Small intestine (tissue), 7 donors: ENCODE measurements at regions not wholly inside any gene's neighbourhood (a gene's known extent, or its start where the extent isn't known, plus 50 kb on each side); places are given as distances from the start of the nearest gene placed in this dataset.
"Not testable (repeated sequence)": the region's sequence is repeated elsewhere in the genome, so short reads cannot be mapped to it uniquely, and the experiment has no call there.

Source experiments
- DNase-seq, 2 donors: peaks; one replicate each; pipeline versions ENCODE4 v3.0.0 to v3.0.0-alpha.2; 2013
- FAIRE-seq: peaks from 2 replicates; lab custom pipeline; 2012; peaks lifted over from hg19 to GRCh38; lab: Jason Lieb, UNC
- H3K27ac ChIP-seq, 3 donors: one replicate each; pipeline ENCODE4 v1.5.1; 2013; ENCODE audit warnings: low read length in 2 of 3, mild to moderate bottlenecking in 2 of 3, control low read depth in 1 of 3, inconsistent platforms in 1 of 3, low read depth in 1 of 3, moderate library complexity in 1 of 3
- H3K27me3 ChIP-seq, 3 donors: one replicate each; pipeline ENCODE4 v1.6.1; 2013; ENCODE audit warnings: low read length in 3 of 3, inconsistent platforms in 1 of 3; ENCODE audit not compliant: control insufficient read depth in 3 of 3, insufficient read depth in 3 of 3
- H3K36me3 ChIP-seq, 3 donors: one replicate each; pipeline ENCODE4 v1.6.1; 2013; ENCODE audit warnings: low read length in 3 of 3, inconsistent platforms in 1 of 3, low read depth in 1 of 3, mild to moderate bottlenecking in 1 of 3, moderate library complexity in 1 of 3; ENCODE audit not compliant: control insufficient read depth in 3 of 3, insufficient read depth in 2 of 3
- H3K4me1 ChIP-seq, 3 donors: one replicate each; pipeline ENCODE4 v1.6.1; 2013; ENCODE audit warnings: low read length in 2 of 3, inconsistent platforms in 1 of 3, low read depth in 1 of 3, mild to moderate bottlenecking in 1 of 3, moderate library complexity in 1 of 3; ENCODE audit not compliant: control insufficient read depth in 3 of 3, insufficient read depth in 2 of 3
- H3K4me3 ChIP-seq, 3 donors: one replicate each; pipeline ENCODE4 v1.5.1; 2013; ENCODE audit warnings: low read length in 3 of 3, control low read depth in 1 of 3, inconsistent platforms in 1 of 3, low read depth in 1 of 3, mild to moderate bottlenecking in 1 of 3, moderate library complexity in 1 of 3
- H3K9me3 ChIP-seq, 2 donors: one replicate each; pipeline ENCODE4 v1.6.1; 2013; ENCODE audit warnings: low read depth in 1 of 2, low read length in 1 of 2; ENCODE audit not compliant: control insufficient read depth in 2 of 2, insufficient read depth in 1 of 2
- WGBS, 3 donors: extraction: QIAGEN DNeasy Blood & Tissue Kit; methylation state at CpG; one replicate each; pipeline ENCODE4 v1.1.7; 2013; 5-methylcytosine and 5-hydroxymethylcytosine counted together
- donor health status: healthy with polysubstance abuse.
- donor health status: control.
- donor health status: control.
- donor health status: Bipolar disorder and iron deficiency.
- donor health status: healthy.

DNA sequence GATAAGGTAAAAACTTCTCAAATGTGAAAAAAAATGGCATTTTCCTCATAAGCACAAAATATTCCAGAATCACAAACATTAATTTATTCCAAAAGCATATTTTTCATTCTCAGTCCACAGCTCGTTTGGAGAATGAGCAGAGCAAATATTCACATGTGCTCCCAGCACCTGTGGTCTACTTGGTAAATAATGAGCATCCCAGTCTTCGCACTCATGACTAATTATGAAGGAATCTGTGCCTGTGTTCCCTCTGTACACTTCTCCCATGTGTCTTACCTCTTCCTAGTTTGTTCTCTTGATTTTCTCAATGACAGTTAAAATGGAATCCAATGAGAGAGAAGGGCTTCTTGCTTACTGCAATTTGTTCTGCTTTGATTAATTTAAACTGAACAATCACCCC lies 671.0 kb upstream of the SOX11 start:
- H3K9me3 ChIP-seq = peaks cover 4 to 15% of the 10 kb centered on the region in 2 donors
- H3K27me3 ChIP-seq = no peaks in the 10 kb centered on the region
- no peak overlapping the region for H3K27ac ChIP-seq
- FAIRE-seq = no peak
- 31 to 51% (median 34%) methylated on average over 2 of the region's 2 CpGs for whole genome bisulfite sequencing, 3 donors
- H3K4me3 ChIP-seq = no peak overlapping the region
- no peaks in the 10 kb centered on the region for H3K4me1 ChIP-seq
- no peaks in the 10 kb centered on the region for H3K36me3 ChIP-seq
- no peak for DNase-seq

GRCh38 chr2:5022061-5022460 lies 670.1 kb upstream of the SOX11 start:
- no peak overlapping the region for H3K4me3 ChIP-seq
- FAIRE-seq = no peak
- H3K4me1 ChIP-seq = no peaks in the 10 kb centered on the region
- WGBS, 3 donors = 96 to 100% (median 97%) methylated on average over 3 of the region's 3 CpGs
- H3K27me3 ChIP-seq = no peaks in the 10 kb centered on the region
- no peaks in the 10 kb centered on the region for H3K36me3 ChIP-seq
- no peak overlapping the region for H3K27ac ChIP-seq
- no peak for DNase-seq
- H3K9me3 ChIP-seq = peaks cover 4 to 20% of the 10 kb centered on the region in 2 donors

DNA sequence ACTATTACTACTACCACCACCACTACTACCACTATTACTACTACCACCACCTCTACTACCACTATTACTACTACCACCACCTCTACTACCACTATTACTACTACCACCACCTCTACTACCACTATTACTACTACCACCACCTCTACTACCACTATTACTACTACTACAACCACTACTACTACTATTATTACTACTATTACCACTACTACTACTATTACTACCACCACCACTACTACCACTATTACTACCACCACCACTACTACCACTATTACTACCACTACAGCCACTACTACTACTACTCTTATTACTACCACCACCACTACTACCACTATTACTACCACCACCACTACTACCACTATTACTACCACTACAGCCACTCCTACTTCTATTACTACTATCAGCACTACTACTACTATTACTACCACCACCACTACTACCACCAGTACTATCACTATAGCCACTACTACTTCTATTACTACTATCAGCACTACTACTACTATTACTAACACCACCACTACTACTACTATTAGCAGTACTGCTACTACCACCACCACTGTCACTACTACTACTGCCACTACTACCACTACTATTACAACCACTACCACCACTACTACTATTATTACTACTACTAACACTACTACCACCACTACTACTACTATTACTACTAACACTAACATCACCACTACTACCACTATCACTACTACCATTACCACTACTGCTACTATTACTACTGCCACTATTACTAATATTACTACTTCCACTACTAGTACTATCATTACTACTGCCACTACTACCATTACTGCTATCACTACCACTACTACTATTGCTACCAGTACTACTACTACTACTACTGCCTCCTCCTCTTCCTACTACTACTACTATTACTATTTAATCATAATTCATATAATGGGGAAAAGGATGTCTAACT lies 669.2 kb upstream of the SOX11 start:
- H3K4me1 ChIP-seq, H3K4me3 ChIP-seq, DNase-seq, H3K27ac ChIP-seq, H3K27me3 ChIP-seq, H3K36me3 ChIP-seq: not testable (repeated sequence)
- H3K9me3 ChIP-seq = peaks cover 4 to 20% of the 10 kb centered on the region in 2 donors
- peak; percentile 89 for FAIRE-seq

DNA sequence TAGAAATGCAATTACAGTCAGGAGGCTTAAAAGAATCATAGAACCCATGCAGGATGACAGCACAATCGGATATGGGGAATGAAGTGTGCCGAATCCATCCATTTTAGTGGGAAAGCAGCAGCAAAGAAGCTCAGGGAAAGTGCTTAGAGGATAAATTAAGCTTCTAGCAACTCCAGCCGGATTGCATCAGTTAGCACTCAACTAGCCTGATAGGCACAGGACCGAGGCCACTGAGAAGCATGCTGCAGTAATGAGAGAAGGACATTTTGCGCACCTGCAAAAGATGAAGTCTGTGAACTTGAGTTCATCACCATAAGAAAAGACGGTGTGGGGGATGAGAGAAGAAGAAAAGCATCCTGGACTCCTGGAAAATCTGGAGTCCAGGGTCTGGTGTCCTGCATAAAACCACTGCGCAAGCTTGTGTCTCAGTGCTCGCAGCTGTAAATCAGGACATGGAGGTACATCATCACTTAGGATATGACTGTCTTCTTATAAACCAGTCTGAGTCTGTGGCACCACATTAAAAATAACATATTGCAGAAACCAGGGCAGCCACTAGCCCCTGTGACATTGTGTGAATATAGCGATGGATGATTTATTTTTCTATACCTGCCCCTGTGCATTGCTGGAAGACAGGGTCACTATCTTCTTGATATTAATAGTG lies 665.5 kb upstream of the SOX11 start:
- peaks cover 3 to 20% of the 10 kb centered on the region in 2 donors for H3K9me3 ChIP-seq
- DNase-seq (no peak), FAIRE-seq (no peak)
- no peaks in the 10 kb centered on the region for H3K27me3 ChIP-seq
- H3K4me3 ChIP-seq = no peak overlapping the region
- WGBS, 3 donors = 83 to 85% (median 84%) methylated on average over 9 of the region's 9 CpGs
- H3K36me3 ChIP-seq = no peaks in the 10 kb centered on the region
- H3K27ac ChIP-seq = no peak overlapping the region
- no peaks in the 10 kb centered on the region for H3K4me1 ChIP-seq

- no peaks in the 10 kb centered on the region for H3K9me3 ChIP-seq
- DNase-seq (no peak), FAIRE-seq (no peak)
- H3K36me3 ChIP-seq = no peaks in the 10 kb centered on the region
- WGBS, 3 donors = 90 to 93% (median 90%) methylated on average over 6 of the region's 6 CpGs
- H3K4me1 ChIP-seq = no peaks in the 10 kb centered on the region
- H3K27me3 ChIP-seq = no peaks in the 10 kb centered on the region
- no peak overlapping the region for H3K27ac ChIP-seq
- H3K4me3 ChIP-seq = no peak overlapping the region
Observed at GRCh38 chr2:5035057-5035488, 657.1 kb upstream of the SOX11 start.

- no peaks in the 10 kb centered on the region for H3K9me3 ChIP-seq
Observed at GRCh38 chr2:5036256-5036655, 655.9 kb upstream of the SOX11 start.

DNA sequence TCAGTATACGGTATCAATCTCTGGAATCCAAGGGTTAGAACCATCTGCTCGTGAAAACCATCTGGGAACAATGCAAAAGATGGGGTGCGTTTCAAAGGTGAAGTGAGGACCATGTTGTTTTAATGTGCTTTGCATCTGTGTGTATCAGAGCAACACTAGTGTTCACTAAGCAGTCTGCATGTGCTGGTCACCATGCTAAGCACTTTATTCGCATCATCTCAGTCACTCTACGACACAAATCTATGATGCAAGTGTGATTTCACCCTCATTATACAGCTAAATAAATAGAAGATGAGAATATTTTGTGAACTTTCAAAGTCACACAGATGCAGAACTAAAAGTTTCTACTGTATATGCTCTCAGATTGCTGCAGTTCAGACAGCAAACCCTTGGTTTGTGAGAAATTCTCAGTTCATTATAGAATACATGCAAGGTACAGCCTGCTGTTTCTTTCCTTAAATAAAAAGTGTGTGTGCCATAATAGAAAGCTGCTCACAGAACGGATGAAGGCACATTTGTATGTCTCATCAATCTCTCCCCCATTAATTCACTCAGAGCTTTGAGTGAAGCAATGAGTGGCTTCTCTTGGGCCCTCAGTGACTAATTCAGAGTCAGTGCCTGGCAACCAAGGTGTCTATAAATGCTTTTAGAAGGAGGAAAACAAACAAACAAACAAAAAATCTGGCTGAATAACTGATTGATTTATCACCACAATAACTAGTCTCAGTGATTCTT lies 652.8 kb upstream of the SOX11 start:
- WGBS, 3 donors = 80 to 89% (median 84%) methylated on average over 6 of the region's 6 CpGs
- DNase-seq (no peak), FAIRE-seq (no peak)
- no peaks in the 10 kb centered on the region for H3K27me3 ChIP-seq
- H3K4me3 ChIP-seq = no peak overlapping the region
- H3K36me3 ChIP-seq = no peaks in the 10 kb centered on the region
- no peak overlapping the region for H3K27ac ChIP-seq
- H3K9me3 ChIP-seq = no peaks in the 10 kb centered on the region
- no peaks in the 10 kb centered on the region for H3K4me1 ChIP-seq

More at GRCh38 chr2:5036256-5036655, 655.9 kb upstream of the SOX11 start:
- H3K36me3 ChIP-seq = no peaks in the 10 kb centered on the region
- DNase-seq (no peak), FAIRE-seq (no peak)
- no peaks in the 10 kb centered on the region for H3K4me1 ChIP-seq
- 68 to 76% (median 73%) methylated on average over 4 of the region's 4 CpGs for WGBS, 3 donors
- no peak overlapping the region for H3K27ac ChIP-seq
- H3K27me3 ChIP-seq = no peaks in the 10 kb centered on the region
- H3K4me3 ChIP-seq = no peak overlapping the region

GRCh38 chr2:5040571-5040970 lies 651.6 kb upstream of the SOX11 start:
- WGBS, 3 donors = 73 to 84% (median 81%) methylated on average over 3 of the region's 3 CpGs
- Histone ChIP-seq H3K4me3 (no peak overlapping the region), H3K36me3 (no peaks in the 10 kb centered on the region), H3K27me3 (no peaks in the 10 kb centered on the region), H3K4me1 (no peaks in the 10 kb centered on the region), H3K9me3 (no peaks in the 10 kb centered on the region), H3K27ac (no peak overlapping the region)
- DNase-seq (no peak), FAIRE-seq (no peak)
